ENCODE measurements at regions not wholly inside any gene's neighbourhood (a gene's known extent, or its start where the extent isn't known, plus 50 kb on each side); places are given as distances from the start of the nearest gene placed in this dataset.

GRCh38 chr3:44036850-44037249 lies 204.8 kb upstream of the TOPAZ1 start:
- Mint-ChIP-seq H3K4me1 (ENCODE audit: low read depth) (no peaks in the 10 kb centered on the region), H3K36me3 (ENCODE audit: low read depth) (no peaks in the 10 kb centered on the region), H3K9me3 (ENCODE audit: low read depth) (no peaks in the 10 kb centered on the region), H3K27ac (ENCODE audit: unreplicated experiment) (no peak overlapping the region), H3K4me3 (ENCODE audit: unreplicated experiment) (no peak overlapping the region), H3K27me3 (ENCODE audit: low read depth) (peaks cover 2% of the 10 kb centered on the region)
- no peak for TF ChIP-seq CTCF (IDR thresholded peaks at IDR 0.05)
- DNase-seq (ENCODE audit: low spot score) = no peak

- no peaks in the 10 kb centered on the region for H3K9me3 Mint-ChIP-seq (ENCODE audit: low read depth)
Observed at GRCh38 chr3:44039006-44039405, 202.7 kb upstream of the TOPAZ1 start.

GRCh38 chr3:44041726-44042125 lies 200.0 kb upstream of the TOPAZ1 start:
- no peak for DNase-seq (ENCODE audit: low spot score)
- H3K27ac Mint-ChIP-seq (ENCODE audit: unreplicated experiment) = no peak overlapping the region

More at GRCh38 chr3:44039006-44039405, 202.7 kb upstream of the TOPAZ1 start:
- H3K36me3 Mint-ChIP-seq (ENCODE audit: low read depth) = no peaks in the 10 kb centered on the region
- H3K4me3 Mint-ChIP-seq (ENCODE audit: unreplicated experiment) = no peak overlapping the region
- H3K4me1 Mint-ChIP-seq (ENCODE audit: low read depth) = no peaks in the 10 kb centered on the region
- TF ChIP-seq CTCF (IDR thresholded peaks at IDR 0.05) = no peak
- H3K27me3 Mint-ChIP-seq (ENCODE audit: low read depth) = peaks cover 2% of the 10 kb centered on the region
- DNase-seq (ENCODE audit: low spot score) = no peak
- H3K27ac Mint-ChIP-seq (ENCODE audit: unreplicated experiment) = no peak overlapping the region

GRCh38 chr3:44042772-44043171 lies 198.9 kb upstream of the TOPAZ1 start:
- peaks cover 2% of the 10 kb centered on the region for H3K27me3 Mint-ChIP-seq (ENCODE audit: low read depth)
- TF ChIP-seq CTCF (IDR thresholded peaks at IDR 0.05) = no peak
- H3K27ac Mint-ChIP-seq (ENCODE audit: unreplicated experiment) = no peak overlapping the region
- peaks cover 14% of the 10 kb centered on the region for H3K4me1 Mint-ChIP-seq (ENCODE audit: low read depth)
- H3K9me3 Mint-ChIP-seq (ENCODE audit: low read depth) = no peaks in the 10 kb centered on the region
- no peaks in the 10 kb centered on the region for H3K36me3 Mint-ChIP-seq (ENCODE audit: low read depth)
- no peak for DNase-seq (ENCODE audit: low spot score)
- no peak overlapping the region for H3K4me3 Mint-ChIP-seq (ENCODE audit: unreplicated experiment)

More at GRCh38 chr3:44041726-44042125, 200.0 kb upstream of the TOPAZ1 start:
- peaks cover 2% of the 10 kb centered on the region for H3K27me3 Mint-ChIP-seq (ENCODE audit: low read depth)
- no peaks in the 10 kb centered on the region for H3K36me3 Mint-ChIP-seq (ENCODE audit: low read depth)
- no peaks in the 10 kb centered on the region for H3K9me3 Mint-ChIP-seq (ENCODE audit: low read depth)
- H3K4me1 Mint-ChIP-seq (ENCODE audit: low read depth) = peaks cover 14% of the 10 kb centered on the region
- no peak for TF ChIP-seq CTCF (IDR thresholded peaks at IDR 0.05)
- no peak overlapping the region for H3K4me3 Mint-ChIP-seq (ENCODE audit: unreplicated experiment)

- no peaks in the 10 kb centered on the region for H3K9me3 Mint-ChIP-seq (ENCODE audit: low read depth)
- no peaks in the 10 kb centered on the region for H3K27me3 Mint-ChIP-seq (ENCODE audit: low read depth)
- H3K36me3 Mint-ChIP-seq (ENCODE audit: low read depth) = no peaks in the 10 kb centered on the region
- H3K4me3 Mint-ChIP-seq (ENCODE audit: unreplicated experiment) = no peak overlapping the region
- H3K4me1 Mint-ChIP-seq (ENCODE audit: low read depth) = peaks cover 19% of the 10 kb centered on the region
- TF ChIP-seq CTCF (IDR thresholded peaks at IDR 0.05) = no peak
- no peak overlapping the region for H3K27ac Mint-ChIP-seq (ENCODE audit: unreplicated experiment)
- DNase-seq (ENCODE audit: low spot score) = no peak
Observed at GRCh38 chr3:44045476-44046275, 196.0 kb upstream of the TOPAZ1 start.

Data from chondrocyte (in vitro differentiated cells).